GM19043 (cell line): ENCODE measurements at regions not wholly inside any gene's neighbourhood (a gene's known extent, or its start where the extent isn't known, plus 50 kb on each side); places are given as distances from the start of the nearest gene placed in this dataset.
"Not testable (repeated sequence)": the region's sequence is repeated elsewhere in the genome, so short reads cannot be mapped to it uniquely, and the experiment has no call there.

Source experiments
- ATAC-seq: cut with Tn5 transposase; IDR thresholded peaks from one replicate; pipeline ENCODE4 v1.9.1; 2021; ENCODE audit warnings: low read depth; ENCODE audit not compliant: unreplicated experiment

- no peak for ATAC-seq
Measured at GRCh38 chr1:166384948-166385347, 218.1 kb upstream of the FAM78B start.

- ATAC-seq = no peak
Measured at GRCh38 chr1:166390366-166391033, 223.7 kb upstream of the FAM78B start.

- no peak for ATAC-seq
Measured at GRCh38 chr1:166391279-166392066, 224.7 kb upstream of the FAM78B start.

GRCh38 chr1:166395729-166396128 lies 228.9 kb upstream of the FAM78B start:
- no peak for ATAC-seq

- ATAC-seq = not testable (repeated sequence)
Measured at GRCh38 chr1:166409253-166410082, 242.7 kb upstream of the FAM78B start.

- ATAC-seq = no peak
Measured at GRCh38 chr1:166410083-166410385, 243.2 kb upstream of the FAM78B start.

GRCh38 chr1:166416831-166417230 lies 250.0 kb upstream of the FAM78B start:
- ATAC-seq = not testable (repeated sequence)

- ATAC-seq = no peak
Measured at GRCh38 chr1:166418344-166418933, 251.6 kb upstream of the FAM78B start.

GRCh38 chr1:166422586-166422985 lies 255.8 kb upstream of the FAM78B start:
- ATAC-seq = not testable (repeated sequence)

GRCh38 chr1:166432655-166433054 lies 265.9 kb upstream of the FAM78B start:
- ATAC-seq = no peak

- not testable (repeated sequence) for ATAC-seq
Measured at GRCh38 chr1:166433404-166434304, 266.9 kb upstream of the FAM78B start.

GRCh38 chr1:166457700-166458099 lies 290.9 kb upstream of the FAM78B start:
- no peak for ATAC-seq

- no peak for ATAC-seq
Measured at GRCh38 chr1:166464333-166464732, 297.5 kb upstream of the FAM78B start.

GRCh38 chr1:166470014-166470413 lies 303.2 kb upstream of the FAM78B start:
- no peak for ATAC-seq

- ATAC-seq = no peak
Measured at GRCh38 chr1:166470441-166470840, 303.6 kb upstream of the FAM78B start.

- ATAC-seq = no peak
Measured at GRCh38 chr1:166471359-166471758, 304.6 kb upstream of the FAM78B start.

- no peak for ATAC-seq
Measured at GRCh38 chr1:166479052-166479631, 312.3 kb upstream of the FAM78B start.

GRCh38 chr1:166484471-166484870 lies 317.7 kb upstream of the FAM78B start:
- no peak for ATAC-seq

- no peak for ATAC-seq
Measured at GRCh38 chr1:166484871-166485270, 318.1 kb upstream of the FAM78B start.

GRCh38 chr1:166485620-166486019 lies 318.8 kb upstream of the FAM78B start:
- no peak for ATAC-seq
